Retinal pigment epithelial cell (primary cell): ENCODE measurements at regions not wholly inside any gene's neighbourhood (a gene's known extent, or its start where the extent isn't known, plus 50 kb on each side); places are given as distances from the start of the nearest gene placed in this dataset.

Experiments used
- DNase-seq: peaks from one replicate; pipeline ENCODE4 v3.0.0-alpha.2; 2010; ENCODE audit warnings: low read depth
- H3K4me3 ChIP-seq: 2 replicates; pipeline ENCODE4 v1.5.1; 2011; ENCODE audit warnings: mild to moderate bottlenecking, low read length, control low read depth, moderate library complexity
- TF ChIP-seq, protein P1 (sequence below): conservative IDR thresholded peaks from 2 replicates; pipeline ENCODE4 v1.5.1; 2011; ENCODE audit warnings: low read depth, low read length, control low read depth, inconsistent platforms

DNA sequence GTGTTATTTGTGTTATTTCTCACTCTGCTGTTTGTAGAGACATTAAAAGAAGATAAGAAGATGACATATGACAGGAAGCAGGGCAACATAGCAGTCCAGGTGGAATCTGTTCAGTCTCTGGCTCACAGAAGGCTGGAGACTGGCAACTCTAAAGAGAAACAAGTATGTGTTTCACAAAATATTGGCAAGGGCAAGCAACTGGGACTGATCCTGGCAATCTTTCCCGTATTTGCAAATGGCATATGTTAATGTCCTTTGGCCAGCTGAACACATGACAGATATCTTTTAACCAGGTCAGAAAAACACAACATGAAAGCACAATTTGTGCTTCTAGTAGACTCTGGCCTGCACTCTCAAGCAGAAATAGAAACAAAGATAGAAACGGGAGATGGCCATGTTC is 1354.1 kb upstream of the EPHA6 start:
- no peak overlapping the region for H3K4me3 ChIP-seq
- TF ChIP-seq, protein P1, sequence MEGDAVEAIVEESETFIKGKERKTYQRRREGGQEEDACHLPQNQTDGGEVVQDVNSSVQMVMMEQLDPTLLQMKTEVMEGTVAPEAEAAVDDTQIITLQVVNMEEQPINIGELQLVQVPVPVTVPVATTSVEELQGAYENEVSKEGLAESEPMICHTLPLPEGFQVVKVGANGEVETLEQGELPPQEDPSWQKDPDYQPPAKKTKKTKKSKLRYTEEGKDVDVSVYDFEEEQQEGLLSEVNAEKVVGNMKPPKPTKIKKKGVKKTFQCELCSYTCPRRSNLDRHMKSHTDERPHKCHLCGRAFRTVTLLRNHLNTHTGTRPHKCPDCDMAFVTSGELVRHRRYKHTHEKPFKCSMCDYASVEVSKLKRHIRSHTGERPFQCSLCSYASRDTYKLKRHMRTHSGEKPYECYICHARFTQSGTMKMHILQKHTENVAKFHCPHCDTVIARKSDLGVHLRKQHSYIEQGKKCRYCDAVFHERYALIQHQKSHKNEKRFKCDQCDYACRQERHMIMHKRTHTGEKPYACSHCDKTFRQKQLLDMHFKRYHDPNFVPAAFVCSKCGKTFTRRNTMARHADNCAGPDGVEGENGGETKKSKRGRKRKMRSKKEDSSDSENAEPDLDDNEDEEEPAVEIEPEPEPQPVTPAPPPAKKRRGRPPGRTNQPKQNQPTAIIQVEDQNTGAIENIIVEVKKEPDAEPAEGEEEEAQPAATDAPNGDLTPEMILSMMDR: no peak
- no peak for DNase-seq

GRCh38 chr3:95462161-95462560 is 1352.2 kb upstream of the EPHA6 start:
- no peak overlapping the region for H3K4me3 ChIP-seq
- TF ChIP-seq, protein P1: no peak
- DNase-seq: no peak

DNA sequence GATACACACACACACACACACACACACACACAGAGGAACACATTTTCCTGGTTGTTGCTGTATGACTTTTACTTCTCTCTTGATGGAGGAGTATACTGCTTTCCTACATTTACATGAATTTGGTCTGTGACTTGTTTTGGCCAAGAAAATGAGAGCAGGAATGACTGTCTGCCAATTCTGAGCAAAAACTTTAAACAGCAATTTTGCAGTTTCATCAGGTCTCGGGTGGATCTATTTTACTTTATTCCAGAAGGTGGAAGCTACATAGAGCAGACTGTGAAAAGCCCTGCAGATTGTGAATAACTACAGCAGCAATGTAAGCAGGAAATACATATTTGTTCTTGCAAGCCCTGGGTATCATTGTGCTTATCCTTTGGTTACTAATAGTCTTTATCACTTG is 1350.0 kb upstream of the EPHA6 start:
- no peak overlapping the region for H3K4me3 ChIP-seq
- TF ChIP-seq, protein P1: no peak
- DNase-seq: no peak

GRCh38 chr3:95468331-95468730 is 1346.1 kb upstream of the EPHA6 start:
- no peak for DNase-seq
- no peak overlapping the region for H3K4me3 ChIP-seq
- TF ChIP-seq, protein P1: no peak

- TF ChIP-seq, protein P1: no peak
- H3K4me3 ChIP-seq: no peak overlapping the region
- no peak for DNase-seq
Measured at GRCh38 chr3:95474338-95474737, 1340.1 kb upstream of the EPHA6 start.

GRCh38 chr3:95476534-95476933 is 1337.9 kb upstream of the EPHA6 start:
- no peak overlapping the region for H3K4me3 ChIP-seq
- TF ChIP-seq, protein P1: no peak
- no peak for DNase-seq

- no peak for DNase-seq
- TF ChIP-seq, protein P1: no peak
- no peak overlapping the region for H3K4me3 ChIP-seq
Measured at GRCh38 chr3:95506174-95506573, 1308.2 kb upstream of the EPHA6 start.
